RWPE2 (cell line): ENCODE measurements at regions not wholly inside any gene's neighbourhood (a gene's known extent, or its start where the extent isn't known, plus 50 kb on each side); places are given as distances from the start of the nearest gene placed in this dataset.

Experiments used
- ATAC-seq: fragments of 200-7000 bp; cut with Tn5 transposase; 3 replicates; pipeline ENCODE4 v1.9.1; 2021; ENCODE audit warnings: low read depth
- DNase-seq: peaks from one replicate; pipeline ENCODE4 v3.0.0-alpha.2; 2020; ENCODE audit warnings: low spot score
- H3K27ac ChIP-seq: fragments of 450-650 bp; 2 replicates; pipeline ENCODE4 v1.5.1; 2017; ENCODE audit warnings: mild to moderate bottlenecking; ENCODE audit not compliant: poor library complexity, severe bottlenecking
- H3K27me3 ChIP-seq: fragments of 250-450 bp; sonication (Bioruptor Pico); 2 replicates; pipeline ENCODE4 v1.5.1; 2021; ENCODE audit warnings: mild to moderate bottlenecking, moderate library complexity; ENCODE audit not compliant: insufficient read depth, poor library complexity, severe bottlenecking
- H3K36me3 ChIP-seq: fragments of 250-450 bp; sonication (Bioruptor Pico); 2 replicates; pipeline ENCODE4 v1.5.1; 2020; ENCODE audit warnings: low read depth, mild to moderate bottlenecking, moderate library complexity
- H3K4me1 ChIP-seq: fragments of 250-450 bp; sonication (Bioruptor Pico); 2 replicates; pipeline ENCODE4 v1.5.1; 2021; ENCODE audit warnings: mild to moderate bottlenecking, moderate library complexity; ENCODE audit not compliant: insufficient read depth, poor library complexity, severe bottlenecking
- H3K4me3 ChIP-seq: fragments of 250-450 bp; sonication (Bioruptor Pico); 2 replicates; pipeline ENCODE4 v1.5.1; 2021; ENCODE audit warnings: mild to moderate bottlenecking, moderate library complexity; ENCODE audit not compliant: severe bottlenecking
- H3K9me3 ChIP-seq: fragments of 250-450 bp; sonication (Bioruptor Pico); 2 replicates; pipeline ENCODE4 v1.5.1; 2021; ENCODE audit warnings: mild to moderate bottlenecking, moderate library complexity; ENCODE audit not compliant: severe bottlenecking
- CTCF ChIP-seq: fragments of 450-650 bp; IDR thresholded peaks from one replicate; pipeline ENCODE4 v1.5.1; 2017; ENCODE audit warnings: mild to moderate bottlenecking, moderate library complexity; ENCODE audit not compliant: poor library complexity, severe bottlenecking

- peaks cover 2% of the 10 kb centered on the region for H3K9me3 ChIP-seq
- peak; percentile 11 for TF ChIP-seq CTCF
- H3K27me3 ChIP-seq: no peaks in the 10 kb centered on the region
- H3K4me1 ChIP-seq: no peaks in the 10 kb centered on the region
- ATAC-seq (0 out of 3 replicates have a peak, but pooled peaks have one; percentile 27), DNase-seq (no peak)
- no peak overlapping the region for H3K27ac ChIP-seq
- H3K4me3 ChIP-seq: no peak overlapping the region
- no peaks in the 10 kb centered on the region for H3K36me3 ChIP-seq
Observed at GRCh38 chr5:61744690-61745619, 412.9 kb downstream of the ZSWIM6 start.

GRCh38 chr5:61746831-61747575 lies 414.9 kb downstream of the ZSWIM6 start:
- Histone ChIP-seq H3K36me3 (no peaks in the 10 kb centered on the region), H3K27ac (no peak overlapping the region), H3K4me1 (no peaks in the 10 kb centered on the region), H3K27me3 (no peaks in the 10 kb centered on the region), H3K9me3 (peaks cover 2% of the 10 kb centered on the region), H3K4me3 (no peak overlapping the region)
- ATAC-seq (no peak), DNase-seq (no peak)
- no peak for TF ChIP-seq CTCF

GRCh38 chr5:61748121-61748520 lies 416.1 kb downstream of the ZSWIM6 start:
- Histone ChIP-seq H3K36me3 (no peaks in the 10 kb centered on the region), H3K4me3 (no peak overlapping the region), H3K27me3 (no peaks in the 10 kb centered on the region), H3K4me1 (no peaks in the 10 kb centered on the region), H3K27ac (no peak overlapping the region), H3K9me3 (peaks cover 2% of the 10 kb centered on the region)
- ATAC-seq: no peak
- DNase-seq: no peak
- no peak for TF ChIP-seq CTCF

- no peaks in the 10 kb centered on the region for H3K36me3 ChIP-seq
- H3K4me3 ChIP-seq: no peak overlapping the region
- H3K27ac ChIP-seq: no peak overlapping the region
- no peaks in the 10 kb centered on the region for H3K4me1 ChIP-seq
- no peak for ATAC-seq
- DNase-seq: no peak
- peaks cover 2% of the 10 kb centered on the region for H3K9me3 ChIP-seq
- H3K27me3 ChIP-seq: no peaks in the 10 kb centered on the region
- TF ChIP-seq CTCF: no peak
Observed at GRCh38 chr5:61748651-61749050, 416.6 kb downstream of the ZSWIM6 start.
